ENCODE measurements at regions not wholly inside any gene's neighbourhood (a gene's known extent, or its start where the extent isn't known, plus 50 kb on each side); places are given as distances from the start of the nearest gene placed in this dataset.

- DNase-seq, result no peak
These were observed 711.8 kb upstream of the MAP3K7 start for GRCh38 chr6:91298543-91299145.

- DNase-seq, result no peak
These were observed 706.5 kb upstream of the MAP3K7 start for GRCh38 chr6:91293395-91293794.

- DNase-seq, result no peak
These were observed 704.2 kb upstream of the MAP3K7 start for GRCh38 chr6:91291071-91291470.

- DNase-seq, result no peak
These were observed 701.9 kb upstream of the MAP3K7 start for GRCh38 chr6:91288741-91289140.

- no peak for DNase-seq
These were observed 695.0 kb upstream of the MAP3K7 start for GRCh38 chr6:91281901-91282300.

- DNase-seq, result no peak
These were observed 693.6 kb upstream of the MAP3K7 start for GRCh38 chr6:91280494-91280830.

GRCh38 chr6:91279740-91280493 is 693.0 kb upstream of the MAP3K7 start:
- no peak for DNase-seq

GRCh38 chr6:91278416-91278815 is 691.5 kb upstream of the MAP3K7 start:
- no peak for DNase-seq

GRCh38 chr6:91276315-91276714 is 689.4 kb upstream of the MAP3K7 start:
- DNase-seq, result no peak

GRCh38 chr6:91273729-91274128 is 686.9 kb upstream of the MAP3K7 start:
- no peak for DNase-seq

GRCh38 chr6:91271807-91272206 is 684.9 kb upstream of the MAP3K7 start:
- no peak for DNase-seq

- DNase-seq, result no peak
These were observed 682.1 kb upstream of the MAP3K7 start for GRCh38 chr6:91268941-91269340.

GRCh38 chr6:91267246-91267645 is 680.4 kb upstream of the MAP3K7 start:
- no peak for DNase-seq

GRCh38 chr6:91266156-91266555 is 679.3 kb upstream of the MAP3K7 start:
- DNase-seq, result no peak

GRCh38 chr6:91243436-91243835 is 656.6 kb upstream of the MAP3K7 start:
- DNase-seq, result no peak

- no peak for DNase-seq
These were observed 655.7 kb upstream of the MAP3K7 start for GRCh38 chr6:91242614-91242949.

GRCh38 chr6:91241946-91242613 is 655.2 kb upstream of the MAP3K7 start:
- DNase-seq, result no peak

GRCh38 chr6:91240878-91241603 is 654.2 kb upstream of the MAP3K7 start:
- no peak for DNase-seq

GRCh38 chr6:91221072-91221720 is 634.3 kb upstream of the MAP3K7 start:
- DNase-seq, result no peak

GRCh38 chr6:91213229-91213901 is 626.5 kb upstream of the MAP3K7 start:
- no peak for DNase-seq

- DNase-seq, result no peak
These were observed 611.9 kb upstream of the MAP3K7 start for GRCh38 chr6:91198588-91199255.

Data from muscle of arm (tissue), 1 donor.